Heart right ventricle (tissue), 16 donors: ENCODE measurements at regions not wholly inside any gene's neighbourhood (a gene's known extent, or its start where the extent isn't known, plus 50 kb on each side); places are given as distances from the start of the nearest gene placed in this dataset.

Experiments
- ATAC-seq, 8 donors: fragments of 200-7000 bp; cut with Tn5 transposase; one replicate each; pipeline ENCODE4 v1.9.1; 2020; ENCODE audit warnings: mild to moderate bottlenecking in 8 of 8, moderate library complexity in 8 of 8, moderate number of reproducible peaks in 1 of 8
- DNase-seq, 2 donors: peaks; one replicate each; pipeline ENCODE4 v3.0.0-alpha.2; 2020
- H3K27ac ChIP-seq, 10 donors: fragments of 200-600 bp; sonication (generic) in 2 of 10; one replicate each; pipeline versions ENCODE4 v1.5.0 to v1.8.0; 2020 to 2022; ENCODE audit warnings: mild to moderate bottlenecking in 3 of 10
- H3K27me3 ChIP-seq, 7 donors: fragments of 200-600 bp; one replicate each; pipeline ENCODE4 v1.8.0; 2021 to 2022; ENCODE audit warnings: mild to moderate bottlenecking in 2 of 7
- H3K36me3 ChIP-seq, 9 donors: fragments of 200-600 bp; sonication (generic) in 1 of 9; one replicate each; pipeline versions ENCODE4 v1.5.0 to v1.8.0; 2020 to 2022; ENCODE audit warnings: mild to moderate bottlenecking in 2 of 9
- H3K4me1 ChIP-seq, 9 donors: fragments of 200-600 bp; sonication (generic) in 1 of 9; one replicate each; pipeline versions ENCODE4 v1.5.0 to v1.8.0; 2020 to 2022; ENCODE audit warnings: mild to moderate bottlenecking in 4 of 9
- H3K4me3 ChIP-seq, 10 donors: fragments of 200-600 bp; sonication (generic) in 2 of 10; one replicate each; pipeline versions ENCODE4 v1.5.0 to v1.8.0; 2020 to 2022; ENCODE audit warnings: mild to moderate bottlenecking in 7 of 10, moderate library complexity in 2 of 10
- H3K9me3 ChIP-seq, 11 donors: fragments of 200-600 bp in 10 of 11; sonication (generic) in 2 of 11; one replicate each; pipeline versions ENCODE4 v1.5.0 to v1.8.0; 2013 to 2022; ENCODE audit warnings: mild to moderate bottlenecking in 2 of 11, control low read depth in 1 of 11, moderate library complexity in 1 of 11
- CTCF ChIP-seq, 9 donors: fragments of 200-600 bp; sonication (generic) in 2 of 9; IDR thresholded peaks; one replicate each; pipeline versions ENCODE4 v1.5.0 to v1.8.0; 2021 to 2022; ENCODE audit warnings: antibody characterized with exemption in 9 of 9, mild to moderate bottlenecking in 5 of 9, moderate library complexity in 1 of 9
- WGBS, 2 donors: extraction: QIAGEN DNeasy Blood & Tissue Kit; methylation state at CpG; one replicate each; pipeline ENCODE4 v1.1.7; 2013; ENCODE audit warnings: inconsistent platforms in 1 of 2; 5-methylcytosine and 5-hydroxymethylcytosine counted together
- intact Hi-C, 10 donors: fragments of 100-400 bp; cut with DNase I; formaldehyde crosslinking; loops; one replicate each; pipeline versions ENCODE4 v1.11.1 to v1.14.2; 2022
- donor health status: Arrhythmogenic right ventricular cardiomyopathy.
- donor health status: ischemic (EF 13 %, LVEDD 7.1; RV severe dilation, severe dysfunction).
- donor health status: healthy with polysubstance abuse.
- donor health status: DM: no; HTN: yes; CAD: no.
- donor health status: DM: no; HTN: no; CAD: no.
- donor health status: ischemic (EF 25% LVEDD 6.9; RV normal size, moderate dysfunction).
- donor health status: ischemic (EF 25% LVEDD 5.7; RV mildly dilated, moderate dysfunction).
- donor health status: healthy.
- donor health status: DM: yes; HTN: yes; CAD: no.
- donor health status: Ischemic cardiomyopathy.
- donor health status: ischemic (EF 35%, LVEDD 5.7; RV mildly dilated, moderate dysfunction).
- donor health status: nonischemic (EF 11% LVEDD 7.7; RV severe dilation, severe dysfunction).
- donor health status: DM: yes; HTN: yes; CAD: no.
- donor health status: PGD.
- donor health status: ischemic (EF 29% LVEDD 5.4; RV normal size, mild dysfunction).
- donor health status: nonischemic (EF 23%, LVEDD 6.1; RV moderate dilation, normal function).

- Histone ChIP-seq H3K9me3 (peaks cover 0 to 16% (median 0%) of the 10 kb centered on the region in 11 donors), H3K27ac (no peak overlapping the region), H3K36me3 (no peaks in the 10 kb centered on the region), H3K4me3 (no peak overlapping the region), H3K4me1 (no peaks in the 10 kb centered on the region), H3K27me3 (no peaks in the 10 kb centered on the region)
- 75 to 77% methylated on average over 3 of the region's 3 CpGs for whole genome bisulfite sequencing, 2 donors
- ATAC-seq (no peak), DNase-seq (no peak)
- no peak for TF ChIP-seq CTCF (IDR thresholded peaks at IDR 0.05)
- intact Hi-C loops, result no loop called here
These were observed 213.7 kb upstream of the VCX3A start for GRCh38 chrX:6748595-6748994.

GRCh38 chrX:6738518-6739470, 203.9 kb upstream of the VCX3A start:
- no peak for ATAC-seq
- Histone ChIP-seq H3K4me3 (no peak overlapping the region), H3K27ac (no peak overlapping the region), H3K4me1 (no peaks in the 10 kb centered on the region), H3K27me3 (no peaks in the 10 kb centered on the region), H3K36me3 (no peaks in the 10 kb centered on the region), H3K9me3 (peaks cover 0 to 3% (median 0%) of the 10 kb centered on the region in 11 donors)
- 69 to 77% methylated on average over 11 of the region's 11 CpGs for WGBS, 2 donors
- no peak for TF ChIP-seq CTCF (IDR thresholded peaks at IDR 0.05)
- intact Hi-C loops, result no loop called here
- no peak for DNase-seq

- 64 to 74% methylated on average over 6 of the region's 6 CpGs for WGBS, 2 donors
These were observed 200.1 kb upstream of the VCX3A start for GRCh38 chrX:6734844-6735634.

More at GRCh38 chrX:6734844-6735634, 200.1 kb upstream of the VCX3A start:
- Histone ChIP-seq H3K4me1 (no peaks in the 10 kb centered on the region), H3K27me3 (no peaks in the 10 kb centered on the region), H3K4me3 (no peak overlapping the region), H3K27ac (no peak overlapping the region), H3K9me3 (peaks cover 0 to 3% (median 0%) of the 10 kb centered on the region in 11 donors), H3K36me3 (no peaks in the 10 kb centered on the region)
- DNase-seq, result no peak
- intact Hi-C loops, result no loop called here
- no peak for TF ChIP-seq CTCF (IDR thresholded peaks at IDR 0.05)
- ATAC-seq, result no peak
